Panc1 (cell line): ENCODE measurements at regions not wholly inside any gene's neighbourhood (a gene's known extent, or its start where the extent isn't known, plus 50 kb on each side); places are given as distances from the start of the nearest gene placed in this dataset.

Experiments used
- ATAC-seq: fragments of 200-7000 bp; cut with Tn5 transposase; 2 replicates; pipeline ENCODE4 v1.9.1; 2020; ENCODE audit warnings: mild to moderate bottlenecking, moderate library complexity
- BruUV-seq: library from RNA; stranded (reverse); fragments of 400-500 nt; replicated peaks from 2 replicates; lab custom pipeline; 2021; lab: Mats Ljungman, UMichigan
- CTCF ChIA-PET: fragments of 300-600 bp; sonication (Branson Sonifier 250); formaldehyde crosslinking; loops from one replicate; lab custom pipeline; 2022; ENCODE audit warnings: antibody characterized with exemption; lab: Charles Lee
- POLR2A ChIA-PET: fragments of 300-600 bp; sonication (Branson Sonifier 250); formaldehyde crosslinking; loops from one replicate; lab custom pipeline; 2022; ENCODE audit warnings: antibody characterized with exemption; lab: Charles Lee
- DNase-seq: peaks from one replicate; pipeline ENCODE4 v3.0.0-alpha.2; 2010; ENCODE audit warnings: low read depth, low spot score
- H3K27ac ChIP-seq: 2 replicates; pipeline ENCODE4 v1.5.1; 2011; ENCODE audit warnings: mild to moderate bottlenecking, low read length, inconsistent platforms
- H3K27me3 ChIP-seq: fragments of 200-500 bp; sonication (Bioruptor generic); 2 replicates; pipeline ENCODE4 v1.6.0; 2014; ENCODE audit warnings: low read length, inconsistent platforms; ENCODE audit not compliant: control insufficient read depth, insufficient read depth
- H3K36me3 ChIP-seq: fragments of 200-500 bp; sonication (Bioruptor generic); 2 replicates; pipeline ENCODE4 v1.5.1; 2014; ENCODE audit warnings: inconsistent platforms, mild to moderate bottlenecking, low read length, moderate library complexity; ENCODE audit not compliant: control insufficient read depth, insufficient read depth
- H3K4me1 ChIP-seq: 2 replicates; pipeline ENCODE4 v1.5.1; 2011; ENCODE audit warnings: inconsistent platforms, mild to moderate bottlenecking, low read length, moderate library complexity; ENCODE audit not compliant: control insufficient read depth, insufficient read depth
- H3K4me3 ChIP-seq, 2 experiments: 2 replicates each; pipeline ENCODE4 v1.5.1; 2011 to 2012; ENCODE audit warnings: low read depth in 2 of 2, low read length in 2 of 2, mild to moderate bottlenecking in 2 of 2, inconsistent platforms in 1 of 2, moderate library complexity in 1 of 2
- H3K9me3 ChIP-seq: fragments of 200-500 bp; sonication (Bioruptor generic); 2 replicates; pipeline ENCODE4 v1.5.1; 2014; ENCODE audit warnings: low read depth, mild to moderate bottlenecking, inconsistent platforms, low read length, moderate library complexity; ENCODE audit not compliant: control insufficient read depth, insufficient read depth
- CTCF ChIP-seq: fragments of 450-650 bp; IDR thresholded peaks from 2 replicates; pipeline ENCODE4 v1.5.1; 2017; ENCODE audit warnings: mild to moderate bottlenecking
- POLR2AphosphoS5 ChIP-seq: IDR thresholded peaks from 2 replicates; pipeline ENCODE4 v1.6.1; 2012; ENCODE audit warnings: mild to moderate bottlenecking, low read depth, low read length, moderate library complexity
- REST ChIP-seq, 2 experiments: IDR thresholded peaks; 2 replicates each; pipeline ENCODE4 v1.6.1; 2011 to 2012; ENCODE audit warnings: low read depth in 2 of 2, control low read depth in 1 of 2, low read length in 1 of 2, mild to moderate bottlenecking in 1 of 2, moderate library complexity in 1 of 2; ENCODE audit not compliant: insufficient read depth in 1 of 2
- SIN3A ChIP-seq: IDR thresholded peaks from 2 replicates; pipeline ENCODE4 v1.6.1; 2012; ENCODE audit warnings: low read depth, mild to moderate bottlenecking, low read length, moderate library complexity, borderline replicate concordance; ENCODE audit not compliant: insufficient read depth
- TCF7L2 ChIP-seq: IDR thresholded peaks from 2 replicates; pipeline ENCODE4 v1.6.1; 2011; ENCODE audit warnings: mild to moderate bottlenecking, low read depth, low read length, inconsistent platforms
- in situ Hi-C: cut with HindIII; loops from 2 replicates; pipeline ENCODE4 v1.10.0; 2016; ENCODE audit warnings: low sequenced_read_pairs, low pct_unique_long_range_greater_than_20kb
- intact Hi-C: fragments of 100-400 bp; cut with micrococcal nuclease; formaldehyde crosslinking; loops from one replicate; pipeline ENCODE4 v1.10.0; 2022; ENCODE audit not compliant: unreplicated experiment

GRCh38 chr16:22726868-22727267, 87.1 kb upstream of the HS3ST2 start:
- Histone ChIP-seq H3K9me3 (no peaks in the 10 kb centered on the region), H3K4me1 (no peaks in the 10 kb centered on the region), H3K4me3 (no peak overlapping the region), H3K27me3 (peaks cover 13% of the 10 kb centered on the region), H3K36me3 (no peaks in the 10 kb centered on the region), H3K27ac (no peak overlapping the region)
- DNase-seq: no peak
- no peak for ATAC-seq
- intact Hi-C loops (no loop called here), in situ Hi-C loops (no loop called here)
- BruUV-seq: no TSS peak
- TF ChIP-seq REST (IDR thresholded peaks at IDR 0.05; ENCODE audit: insufficient read depth in 1 of 2, low read depth in 2 of 2, low read length in 1 of 2) (no peak), SIN3A (no peak), CTCF (no peak), TCF7L2 (no peak), POLR2AphosphoS5 (no peak)
- CTCF ChIA-PET: no interaction called here
- POLR2A ChIA-PET: no interaction called here

- Histone ChIP-seq H3K9me3 (no peaks in the 10 kb centered on the region), H3K4me1 (no peaks in the 10 kb centered on the region), H3K27ac (no peak overlapping the region), H3K27me3 (peaks cover 18% of the 10 kb centered on the region), H3K4me3 (no peak overlapping the region), H3K36me3 (no peaks in the 10 kb centered on the region)
- ATAC-seq (no peak), DNase-seq (no peak)
- BruUV-seq: no TSS peak
- POLR2A ChIA-PET: no interaction called here
- in situ Hi-C loops (no loop called here), intact Hi-C loops (no loop called here)
- CTCF ChIA-PET: no interaction called here
- TF ChIP-seq CTCF (no peak), POLR2AphosphoS5 (no peak), SIN3A (no peak), TCF7L2 (no peak), REST (IDR thresholded peaks at IDR 0.05; ENCODE audit: insufficient read depth in 1 of 2, low read depth in 2 of 2, low read length in 1 of 2) (no peak)
These were observed 86.4 kb upstream of the HS3ST2 start for GRCh38 chr16:22727285-22728166.
